Kidney (tissue), 13 donors: ENCODE measurements at regions not wholly inside any gene's neighbourhood (a gene's known extent, or its start where the extent isn't known, plus 50 kb on each side); places are given as distances from the start of the nearest gene placed in this dataset.

Experiments
- DNase-seq, 5 donors: peaks; one replicate each; pipeline ENCODE4 v3.0.0-alpha.2; 2013 to 2020
- FAIRE-seq: peaks from 2 replicates; lab custom pipeline; 2012; peaks lifted over from hg19 to GRCh38; lab: Jason Lieb, UNC
- H3K27ac ChIP-seq, 2 donors: one replicate each; pipeline ENCODE4 v1.7.0; 2013; ENCODE audit warnings: low read depth in 2 of 2, low read length in 2 of 2, inconsistent platforms in 1 of 2
- H3K27me3 ChIP-seq: one replicate; pipeline ENCODE4 v1.7.1; 2013; ENCODE audit warnings: low read length, inconsistent platforms; ENCODE audit not compliant: control insufficient read depth, insufficient read depth
- H3K36me3 ChIP-seq, 3 donors: one replicate each; pipeline versions ENCODE4 v1.7.0 to v1.7.1; 2013; ENCODE audit warnings: low read length in 3 of 3, control low read depth in 1 of 3, inconsistent platforms in 1 of 3; ENCODE audit not compliant: insufficient read depth in 3 of 3, control insufficient read depth in 2 of 3
- H3K4me1 ChIP-seq, 3 donors: one replicate each; pipeline versions ENCODE4 v1.7.0 to v1.7.1; 2013; ENCODE audit warnings: low read length in 3 of 3, inconsistent platforms in 1 of 3, low read depth in 1 of 3; ENCODE audit not compliant: control insufficient read depth in 2 of 3, insufficient read depth in 2 of 3
- H3K4me3 ChIP-seq, 3 donors: one replicate each; pipeline versions ENCODE4 v1.7.0 to v1.8.1; 2013; ENCODE audit warnings: low read length in 3 of 3, control low read depth in 1 of 3, inconsistent platforms in 1 of 3
- H3K9ac ChIP-seq, 3 donors: one replicate each; pipeline versions ENCODE4 v1.7.0 to v1.7.1; 2013; ENCODE audit warnings: low read length in 3 of 3, control low read depth in 1 of 3, inconsistent platforms in 1 of 3
- H3K9me3 ChIP-seq, 3 donors: one replicate each; pipeline versions ENCODE4 v1.7.0 to v1.7.1; 2013; ENCODE audit warnings: low read length in 3 of 3, control low read depth in 1 of 3, inconsistent platforms in 1 of 3; ENCODE audit not compliant: control insufficient read depth in 2 of 3, insufficient read depth in 1 of 3
- CTCF ChIP-seq: IDR thresholded peaks from 3 replicates; pipeline ENCODE4 v1.5.1; 2012; ENCODE audit warnings: mild to moderate bottlenecking, moderate library complexity, borderline replicate concordance; ENCODE audit not compliant: insufficient read depth; ENCODE audit errors: extremely low read depth
- intact Hi-C: fragments of 100-400 bp; cut with DNase I; formaldehyde crosslinking; loops from one replicate; pipeline ENCODE4 v1.11.1; 2022
- donor health status: control.
- donor health status: control.
- donor health status: control.
- donor health status: control.
- donor health status: control.
- donor health status: DM: yes; HTN: yes; CAD: no.
- donor health status: Normal renal cell carcinoma (clear cell type).

- no peak for TF ChIP-seq CTCF
- Histone ChIP-seq H3K9me3 (no peaks in the 10 kb centered on the region), H3K9ac (no peak overlapping the region), H3K27me3 (no peaks in the 10 kb centered on the region), H3K4me3 (no peak overlapping the region), H3K27ac (no peak overlapping the region), H3K36me3 (no peaks in the 10 kb centered on the region), H3K4me1 (peaks cover 0 to 6% (median 0%) of the 10 kb centered on the region in 3 donors)
- FAIRE-seq (no peak), DNase-seq (no peak)
- intact Hi-C loops = no loop called here
These were observed 403.4 kb upstream of the SUCLG2 start for GRCh38 chr3:68057637-68058320.

- no peak overlapping the region for H3K27ac ChIP-seq
- H3K9ac ChIP-seq = no peak overlapping the region
- peaks cover 0 to 6% (median 0%) of the 10 kb centered on the region in 3 donors for H3K4me1 ChIP-seq
- no peak for FAIRE-seq
- intact Hi-C loops = no loop called here
- H3K27me3 ChIP-seq = no peaks in the 10 kb centered on the region
- TF ChIP-seq CTCF = no peak
- H3K36me3 ChIP-seq = no peaks in the 10 kb centered on the region
- H3K4me3 ChIP-seq = no peak overlapping the region
- H3K9me3 ChIP-seq = no peaks in the 10 kb centered on the region
- no peak for DNase-seq
These were observed 402.1 kb upstream of the SUCLG2 start for GRCh38 chr3:68056556-68056955.

GRCh38 chr3:68055215-68055614 lies 400.8 kb upstream of the SUCLG2 start:
- DNase-seq (no peak), FAIRE-seq (no peak)
- H3K36me3 ChIP-seq = no peaks in the 10 kb centered on the region
- H3K9ac ChIP-seq = no peak overlapping the region
- H3K4me3 ChIP-seq = no peak overlapping the region
- peaks cover 0 to 6% (median 3%) of the 10 kb centered on the region in 3 donors for H3K4me1 ChIP-seq
- H3K9me3 ChIP-seq = no peaks in the 10 kb centered on the region
- TF ChIP-seq CTCF = no peak
- no peak overlapping the region for H3K27ac ChIP-seq
- intact Hi-C loops = no loop called here
- H3K27me3 ChIP-seq = no peaks in the 10 kb centered on the region

DNA sequence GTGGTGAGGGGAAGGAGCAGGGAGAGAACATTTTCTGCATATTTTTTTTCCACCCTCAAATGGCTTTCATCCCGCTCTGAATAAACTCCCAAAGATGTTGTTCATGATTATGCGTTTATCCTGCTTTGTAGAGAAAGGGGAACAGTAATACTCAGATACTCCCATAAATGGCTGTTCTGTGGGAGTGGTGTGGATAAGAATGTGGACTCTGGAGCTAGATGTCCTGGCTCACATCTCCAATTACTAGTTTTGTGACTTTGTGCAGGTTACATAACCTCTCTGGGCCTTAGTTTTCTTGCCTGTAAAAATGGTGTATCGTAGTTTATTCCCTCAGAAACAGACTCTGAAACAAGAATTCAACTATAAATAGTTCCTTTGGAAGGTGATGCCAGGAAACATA lies 395.4 kb upstream of the SUCLG2 start:
- Histone ChIP-seq H3K9me3 (no peaks in the 10 kb centered on the region), H3K36me3 (no peaks in the 10 kb centered on the region), H3K4me3 (no peak overlapping the region), H3K27ac (no peak overlapping the region), H3K27me3 (no peaks in the 10 kb centered on the region), H3K4me1 (peaks cover 0 to 3% (median 0%) of the 10 kb centered on the region in 3 donors), H3K9ac (no peak overlapping the region)
- DNase-seq (no peak), FAIRE-seq (no peak)
- TF ChIP-seq CTCF = no peak
- intact Hi-C loops = no loop called here
